Epidermal melanocyte (primary cell): ENCODE measurements at regions not wholly inside any gene's neighbourhood (a gene's known extent, or its start where the extent isn't known, plus 50 kb on each side); places are given as distances from the start of the nearest gene placed in this dataset.

Experiments
- DNase-seq: peaks from one replicate; pipeline ENCODE4 v3.0.0; 2011; ENCODE audit warnings: low spot score; ENCODE audit not compliant: insufficient read length

GRCh38 chr18:40686836-40687235 lies 1268.2 kb upstream of the PIK3C3 start:
- no peak for DNase-seq

GRCh38 chr18:40685219-40685618 lies 1269.8 kb upstream of the PIK3C3 start:
- DNase-seq = no peak

DNA sequence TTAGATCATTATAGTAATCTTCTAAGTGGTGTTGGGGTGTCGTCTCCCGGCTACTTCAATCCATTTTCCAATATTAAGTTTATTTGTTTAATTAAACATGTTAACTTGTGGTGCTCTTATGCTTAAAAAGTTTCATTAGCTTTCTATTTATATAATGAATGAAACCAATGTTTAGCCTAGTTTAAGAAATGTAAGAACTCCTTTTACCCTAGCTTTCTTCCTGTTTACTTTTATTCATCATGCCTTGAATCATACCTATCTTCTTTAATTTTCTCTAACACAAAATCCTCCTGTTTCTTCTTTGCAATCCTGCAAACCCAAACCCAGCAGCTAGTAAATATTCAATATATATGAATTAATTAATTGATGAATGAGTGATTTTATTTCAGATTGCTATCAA lies 1276.7 kb upstream of the PIK3C3 start:
- DNase-seq = no peak

GRCh38 chr18:40676668-40677067 lies 1278.4 kb upstream of the PIK3C3 start:
- no peak for DNase-seq

DNA sequence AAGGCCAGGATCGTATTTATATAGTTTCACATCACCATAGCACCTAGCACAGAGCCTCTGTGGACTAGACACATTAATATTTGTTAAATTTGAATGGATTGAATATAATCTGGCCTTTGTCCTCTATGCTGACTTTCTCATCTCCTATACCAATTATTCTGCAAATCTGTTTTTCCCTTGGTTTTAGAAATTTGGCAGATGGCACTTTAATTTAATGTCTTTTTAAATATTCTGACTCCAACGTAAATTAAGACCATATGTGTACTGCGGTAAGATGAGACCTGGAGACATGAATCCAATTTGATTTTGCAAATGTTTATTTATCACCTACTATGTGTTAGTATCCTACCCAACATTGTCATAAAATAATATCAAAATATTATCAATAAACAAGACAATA lies 1281.9 kb upstream of the PIK3C3 start:
- DNase-seq = no peak

GRCh38 chr18:40672590-40672989 lies 1282.4 kb upstream of the PIK3C3 start:
- DNase-seq = no peak

- no peak for DNase-seq
Observed at GRCh38 chr18:40670668-40671375, 1284.2 kb upstream of the PIK3C3 start.

DNA sequence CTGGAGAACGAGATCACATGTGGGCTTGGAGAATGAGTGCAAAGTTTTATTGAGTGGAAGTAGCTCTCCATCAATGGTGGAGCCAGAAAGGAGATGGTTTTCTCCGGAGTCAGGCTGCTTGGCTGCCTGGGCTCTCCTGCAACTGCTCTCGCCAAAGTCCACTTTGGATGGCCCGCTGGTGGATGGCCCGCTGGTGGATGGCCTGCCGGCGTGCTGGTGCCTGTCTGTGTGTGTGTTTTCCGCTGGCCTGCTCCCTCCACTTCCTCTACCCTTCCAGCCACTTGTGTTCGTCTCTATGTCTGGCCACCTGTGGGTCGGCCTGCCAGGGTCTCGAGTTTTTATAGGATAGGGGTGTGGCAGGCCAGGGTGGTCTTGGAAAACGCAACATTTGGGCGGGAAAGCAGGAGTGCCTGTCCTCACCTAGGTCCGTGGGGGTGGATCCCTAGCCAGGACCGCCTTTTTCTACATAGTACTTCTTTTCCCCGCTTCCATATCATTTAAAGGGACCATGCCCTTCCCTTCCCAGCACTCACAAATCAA lies 1292.1 kb upstream of the PIK3C3 start:
- DNase-seq = no peak

DNA sequence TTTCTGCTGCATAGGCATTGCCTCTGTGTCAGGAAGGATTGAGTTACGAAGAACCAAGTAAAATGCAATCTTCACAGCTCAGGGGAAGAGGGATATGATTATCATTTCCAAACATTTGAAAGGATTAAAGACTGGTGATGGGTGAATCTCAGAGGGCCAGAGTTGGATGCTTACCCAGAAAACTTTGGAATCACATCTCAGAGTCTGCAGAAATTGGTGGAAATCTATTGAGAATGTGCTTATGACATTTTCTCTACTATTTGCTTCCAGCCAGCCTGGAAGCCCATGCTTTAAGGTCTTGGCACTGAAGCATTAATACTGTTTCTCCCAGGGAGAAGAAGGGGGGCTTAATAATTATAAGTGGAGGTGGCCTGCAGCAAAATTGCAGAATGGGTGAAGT lies 1301.4 kb upstream of the PIK3C3 start:
- DNase-seq = no peak

- DNase-seq = no peak
Observed at GRCh38 chr18:40652321-40652720, 1302.7 kb upstream of the PIK3C3 start.

DNA sequence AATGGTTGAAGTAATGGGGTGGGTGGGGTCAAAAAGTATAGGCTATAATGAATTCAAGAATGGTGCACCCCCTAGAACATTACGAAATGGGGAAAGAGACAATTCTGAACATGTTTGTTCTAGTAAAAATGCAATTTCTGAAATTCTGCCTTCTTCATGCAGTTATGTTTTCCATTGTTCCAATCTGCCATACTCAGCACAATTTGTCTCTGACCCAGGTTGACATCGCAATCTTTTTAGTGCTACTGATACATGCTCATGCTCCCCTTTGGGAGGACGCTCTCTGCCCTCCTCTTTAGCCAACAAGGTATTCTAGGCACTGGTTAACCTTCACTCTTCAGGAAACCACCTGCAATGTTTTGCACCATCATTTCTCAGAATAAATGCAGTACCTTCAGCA lies 1303.9 kb upstream of the PIK3C3 start:
- DNase-seq = no peak

DNA sequence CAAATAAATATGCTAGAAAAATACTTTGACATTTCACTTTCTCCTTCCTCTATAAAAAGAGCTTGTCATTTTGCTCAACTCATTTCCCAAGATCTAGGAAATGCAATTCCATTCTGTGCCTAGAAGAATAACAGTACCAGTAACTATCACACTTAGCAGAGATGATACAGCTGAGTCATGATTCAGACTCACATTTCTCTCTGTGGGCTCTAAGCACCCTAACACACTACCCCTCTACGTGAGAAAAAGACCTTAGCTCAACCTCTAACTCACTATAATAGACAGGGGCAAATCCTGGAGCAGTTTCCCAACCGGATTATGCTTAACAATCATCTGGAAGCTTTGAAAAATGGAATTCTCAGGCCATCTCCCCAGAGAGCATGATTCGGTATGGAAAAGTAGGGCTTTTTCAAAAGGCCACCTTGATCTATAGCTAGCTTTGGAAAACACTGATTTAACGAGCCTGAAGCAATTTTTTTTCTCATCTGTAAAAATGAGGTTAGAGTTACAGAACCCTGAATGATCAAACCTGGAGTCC lies 1312.3 kb upstream of the PIK3C3 start:
- DNase-seq = no peak

GRCh38 chr18:40631319-40631718 lies 1323.7 kb upstream of the PIK3C3 start:
- DNase-seq = no peak

DNA sequence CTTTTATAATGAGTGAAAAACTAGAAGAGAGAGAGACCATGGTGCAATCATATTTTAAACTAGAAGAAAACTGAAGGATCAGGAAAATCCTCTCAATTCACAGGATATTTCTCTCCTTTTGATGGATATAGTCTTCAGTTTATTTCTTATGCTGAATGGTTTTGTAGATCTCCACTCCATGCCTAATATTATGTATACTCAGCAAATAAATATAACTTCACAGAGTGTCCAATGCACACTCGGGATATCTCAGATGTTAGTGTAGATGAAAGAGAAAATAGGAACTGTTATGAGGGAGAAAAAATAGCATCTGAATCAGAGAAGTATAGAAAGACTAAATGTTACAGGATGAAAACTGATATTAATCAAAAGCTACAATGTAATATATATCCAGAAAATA lies 1324.5 kb upstream of the PIK3C3 start:
- DNase-seq = no peak

GRCh38 chr18:40624959-40625358 lies 1330.1 kb upstream of the PIK3C3 start:
- no peak for DNase-seq

- DNase-seq = no peak
Observed at GRCh38 chr18:40613721-40614120, 1341.3 kb upstream of the PIK3C3 start.

DNA sequence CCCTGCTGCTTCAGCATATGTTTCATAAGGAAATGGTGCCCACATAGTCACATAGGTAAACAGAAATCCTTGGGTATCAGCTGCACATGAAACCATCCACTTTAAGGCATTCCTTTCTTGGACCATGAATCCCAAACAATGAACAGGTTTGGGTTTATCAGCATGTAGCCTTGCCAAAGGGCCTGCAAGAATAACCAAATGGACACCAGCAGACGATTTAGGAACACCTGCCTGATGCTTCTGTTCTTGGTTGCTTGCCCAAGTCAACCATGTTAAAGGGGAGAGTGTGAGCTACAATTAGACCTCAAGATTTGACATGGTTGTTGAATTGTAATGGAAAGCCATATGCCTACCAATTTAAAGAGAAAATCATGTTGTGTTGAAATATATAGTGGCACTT lies 1342.7 kb upstream of the PIK3C3 start:
- no peak for DNase-seq

DNA sequence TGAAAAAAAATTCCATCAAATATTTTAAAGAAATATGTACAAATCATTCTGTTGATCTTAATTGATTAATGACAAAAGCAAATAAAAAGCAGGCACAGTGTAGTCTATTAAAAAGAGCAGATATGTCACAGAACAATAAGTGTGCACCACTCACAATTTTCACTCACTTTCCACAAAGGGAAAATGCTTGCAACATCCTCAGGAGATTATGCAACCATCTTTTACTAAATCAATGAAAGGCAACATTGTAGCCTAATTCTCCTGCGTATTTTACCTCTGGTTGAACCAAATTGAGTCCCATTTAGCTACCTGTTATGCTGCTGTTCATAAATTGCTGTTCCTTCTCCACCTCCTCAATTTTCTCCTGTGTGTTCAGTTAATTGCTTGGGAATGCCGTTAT lies 1346.8 kb upstream of the PIK3C3 start:
- DNase-seq = no peak

- DNase-seq = no peak
Observed at GRCh38 chr18:40607542-40608148, 1347.4 kb upstream of the PIK3C3 start.

- no peak for DNase-seq
Observed at GRCh38 chr18:40606996-40607395, 1348.0 kb upstream of the PIK3C3 start.

GRCh38 chr18:40583671-40584070 lies 1371.4 kb upstream of the PIK3C3 start:
- no peak for DNase-seq

- no peak for DNase-seq
Observed at GRCh38 chr18:40582105-40582504, 1372.9 kb upstream of the PIK3C3 start.

- DNase-seq = no peak
Observed at GRCh38 chr18:40577981-40578365, 1377.1 kb upstream of the PIK3C3 start.
